Body of pancreas (tissue), 4 donors: ENCODE measurements at regions not wholly inside any gene's neighbourhood (a gene's known extent, or its start where the extent isn't known, plus 50 kb on each side); places are given as distances from the start of the nearest gene placed in this dataset.

ENCODE experiments used
- ATAC-seq: fragments of 150-250 bp; one replicate; pipeline ENCODE4 v1.9.1; 2016
- DNase-seq, 4 donors: peaks; one replicate each; pipeline ENCODE4 v3.0.0-alpha.2; 2019
- H3K27ac ChIP-seq, 4 donors: fragments of 200-600 bp; sonication (generic); 1 replicate in 3 of 4; 2 replicates in 1 of 4; pipeline versions ENCODE4 v1.5.1 to v1.6.1; 2016 to 2019; ENCODE audit warnings: mild to moderate bottlenecking in 1 of 4, mixed read lengths in 1 of 4, moderate library complexity in 1 of 4
- H3K27me3 ChIP-seq, 2 donors: fragments of 200-600 bp; sonication (generic); one replicate each; pipeline ENCODE4 v1.6.0; 2016; ENCODE audit warnings: mild to moderate bottlenecking in 1 of 2
- H3K36me3 ChIP-seq, 2 donors: fragments of 200-600 bp; sonication (generic); replicated peaks in 1 of 2; 2 replicates each; pipeline ENCODE4 v1.5.1; 2016; ENCODE audit warnings: low read depth in 2 of 2; ENCODE audit not compliant: insufficient read depth in 1 of 2
- H3K4me1 ChIP-seq: fragments of 200-600 bp; sonication (generic); one replicate; pipeline ENCODE4 v1.6.0; 2016
- H3K4me3 ChIP-seq, 2 donors: fragments of 200-600 bp; sonication (generic); 1 replicate in 1 of 2; 2 replicates in 1 of 2; pipeline ENCODE4 v1.5.1; 2016 to 2019
- H3K9me3 ChIP-seq, 3 donors: fragments of 200-600 bp; sonication (generic); 1 replicate in 2 of 3; 2 replicates in 1 of 3; pipeline ENCODE4 v1.5.1; 2016
- CTCF ChIP-seq, 7 experiments: fragments of 450-650 bp in 4 of 7; fragments of 200-600 bp in 3 of 7; sonication (generic) in 3 of 7; IDR thresholded peaks; one replicate each; pipeline ENCODE4 v1.5.1; 2016 to 2019; ENCODE audit warnings: antibody characterized with exemption in 7 of 7
- POLR2A ChIP-seq, 3 donors: fragments of 450-650 bp; IDR thresholded peaks; one replicate each; pipeline ENCODE4 v1.6.1; 2016; ENCODE audit warnings: antibody characterized with exemption in 3 of 3, mild to moderate bottlenecking in 2 of 3
- WGBS, 2 donors: methylation state at CpG; one replicate each; pipeline ENCODE4 v1.1.5; 2017; 5-methylcytosine and 5-hydroxymethylcytosine counted together
- intact Hi-C: fragments of 100-400 bp; cut with DNase I; formaldehyde crosslinking; loops from one replicate; pipeline ENCODE4 v1.15.1; 2023

GRCh38 chr1:201666645-201667044 is 127.7 kb downstream of the NAV1 start:
- no peak for ATAC-seq
- TF ChIP-seq POLR2A (IDR thresholded peaks at IDR 0.05), result no peak
- Histone ChIP-seq H3K9me3 (no peaks in the 10 kb centered on the region), H3K27me3 (no peaks in the 10 kb centered on the region), H3K27ac (no peak overlapping the region), H3K4me3 (no peak overlapping the region), H3K36me3 (no peaks in the 10 kb centered on the region), H3K4me1 (no peaks in the 10 kb centered on the region)
- intact Hi-C loops, result no loop called here
- no peak for DNase-seq
- 88 to 94% methylated on average over 4 to 5 of the region's 5 CpGs for WGBS, 2 donors

GRCh38 chr1:201667479-201667878 is 128.6 kb downstream of the NAV1 start:
- ATAC-seq (no peak), DNase-seq (no peak)
- Histone ChIP-seq H3K27me3 (no peaks in the 10 kb centered on the region), H3K36me3 (no peaks in the 10 kb centered on the region), H3K4me1 (no peaks in the 10 kb centered on the region), H3K27ac (no peak overlapping the region), H3K9me3 (no peaks in the 10 kb centered on the region), H3K4me3 (no peak overlapping the region)
- 90 to 97% methylated on average over 5 of the region's 5 CpGs for WGBS, 2 donors
- TF ChIP-seq CTCF (IDR thresholded peaks at IDR 0.05), result no peak
- no peak for TF ChIP-seq POLR2A (IDR thresholded peaks at IDR 0.05)
- intact Hi-C loops, result no loop called here

GRCh38 chr1:201670517-201670916 is 131.6 kb downstream of the NAV1 start:
- ATAC-seq (no peak), DNase-seq (no peak)
- H3K4me1 ChIP-seq, result peaks cover 6% of the 10 kb centered on the region
- H3K27me3 ChIP-seq, result no peaks in the 10 kb centered on the region
- H3K4me3 ChIP-seq, result no peak overlapping the region
- intact Hi-C loops, result no loop called here
- H3K9me3 ChIP-seq, result no peaks in the 10 kb centered on the region
- TF ChIP-seq POLR2A (IDR thresholded peaks at IDR 0.05), result no peak
- TF ChIP-seq CTCF (IDR thresholded peaks at IDR 0.05), result no peak
- H3K27ac ChIP-seq, result no peak overlapping the region
- WGBS, 2 donors, result 87 to 93% methylated on average over 1 of the region's 1 CpG
- H3K36me3 ChIP-seq, result no peaks in the 10 kb centered on the region

- Histone ChIP-seq H3K4me1 (peaks cover 19% of the 10 kb centered on the region), H3K27ac (no peak overlapping the region), H3K36me3 (no peaks in the 10 kb centered on the region), H3K27me3 (no peaks in the 10 kb centered on the region), H3K9me3 (no peaks in the 10 kb centered on the region), H3K4me3 (no peak overlapping the region)
- 89 to 93% methylated on average over 8 of the region's 8 CpGs for WGBS, 2 donors
- DNase-seq (no peak), ATAC-seq (no peak)
- TF ChIP-seq POLR2A (IDR thresholded peaks at IDR 0.05) (no peak), CTCF (IDR thresholded peaks at IDR 0.05) (no peak)
- intact Hi-C loops, result no loop called here
These were observed 133.8 kb downstream of the NAV1 start for GRCh38 chr1:201672685-201673084.

GRCh38 chr1:201673093-201673492 is 134.2 kb downstream of the NAV1 start:
- intact Hi-C loops, result no loop called here
- H3K27me3 ChIP-seq, result no peaks in the 10 kb centered on the region
- ATAC-seq, result no peak
- H3K36me3 ChIP-seq, result no peaks in the 10 kb centered on the region
- TF ChIP-seq POLR2A (IDR thresholded peaks at IDR 0.05), result no peak
- TF ChIP-seq CTCF (IDR thresholded peaks at IDR 0.05), result no peak
- no peak for DNase-seq
- H3K9me3 ChIP-seq, result no peaks in the 10 kb centered on the region
- WGBS, 2 donors, result 81 to 85% methylated on average over 9 of the region's 9 CpGs
- peaks cover 19% of the 10 kb centered on the region for H3K4me1 ChIP-seq
- no peak overlapping the region for H3K27ac ChIP-seq
- H3K4me3 ChIP-seq, result no peak overlapping the region
